IMR-90 (cell line): ENCODE measurements at regions not wholly inside any gene's neighbourhood (a gene's known extent, or its start where the extent isn't known, plus 50 kb on each side); places are given as distances from the start of the nearest gene placed in this dataset.

Experiments
- ATAC-seq: fragments of 200-7000 bp; cut with Tn5 transposase; 2 replicates; pipeline ENCODE4 v1.9.1; 2020; ENCODE audit warnings: low read depth, mild to moderate bottlenecking, moderate library complexity
- BruUV-seq: library from RNA; stranded (reverse); fragments of 400-500 nt; replicated peaks from 2 replicates; lab custom pipeline; 2021; lab: Mats Ljungman, UMichigan
- CTCF ChIA-PET: fragments of 300-600 bp; formaldehyde crosslinking; extraction: SDS; loops from one replicate; lab custom pipeline; 2021; ENCODE audit warnings: antibody characterized with exemption; lab: Yijun Ruan, JAX
- POLR2A ChIA-PET: fragments of 300-600 bp; sonication (Branson Sonifier 250); formaldehyde crosslinking; loops from one replicate; lab custom pipeline; 2022; ENCODE audit warnings: antibody characterized with exemption; ENCODE audit not compliant: unreplicated experiment; lab: Charles Lee
- DNase-seq: peaks from one replicate; pipeline ENCODE4 v3.0.0; 2013
- H2AFZ ChIP-seq: replicated peaks from 2 replicates; pipeline ENCODE3; 2013; ENCODE audit warnings: low read length, mild to moderate bottlenecking; ENCODE audit not compliant: poor library complexity
- H2AK5ac ChIP-seq: 2 replicates; pipeline ENCODE4 v1.6.1; 2013; ENCODE audit warnings: low read depth, low read length, inconsistent platforms
- H2AK9ac ChIP-seq: replicated peaks from 2 replicates; pipeline ENCODE3; 2013; ENCODE audit warnings: mild to moderate bottlenecking, low read depth, low read length, moderate library complexity; ENCODE audit not compliant: poor library complexity
- H2BK120ac ChIP-seq: 2 replicates; pipeline ENCODE4 v1.6.1; 2013; ENCODE audit warnings: low read depth, low read length, inconsistent platforms
- H2BK15ac ChIP-seq: 3 replicates; pipeline ENCODE4 v1.6.1; 2013; ENCODE audit warnings: low read depth, low read length, inconsistent platforms
- H2BK20ac ChIP-seq: 2 replicates; pipeline ENCODE4 v1.6.1; 2013; ENCODE audit warnings: low read depth, mild to moderate bottlenecking, inconsistent platforms, low read length, moderate library complexity
- H2BK5ac ChIP-seq: 2 replicates; pipeline ENCODE4 v1.6.1; 2013; ENCODE audit warnings: mild to moderate bottlenecking, low read depth, low read length, inconsistent platforms; ENCODE audit not compliant: poor library complexity, severe bottlenecking
- H3K14ac ChIP-seq: replicated peaks from 2 replicates; pipeline ENCODE4 v1.6.1; 2013; ENCODE audit warnings: low read depth, low read length, inconsistent platforms
- H3K18ac ChIP-seq: 2 replicates; pipeline ENCODE4 v1.6.1; 2013; ENCODE audit warnings: low read depth, low read length, control low read depth
- H3K23ac ChIP-seq: 2 replicates; pipeline ENCODE4 v1.6.1; 2013; ENCODE audit warnings: low read depth, low read length, inconsistent platforms
- H3K27ac ChIP-seq: 2 replicates; pipeline ENCODE4 v1.5.1; 2013; ENCODE audit warnings: mild to moderate bottlenecking, control low read depth, low read length; ENCODE audit not compliant: insufficient read depth
- H3K27me3 ChIP-seq: 2 replicates; pipeline ENCODE4 v1.6.1; 2013; ENCODE audit warnings: low read length; ENCODE audit not compliant: control insufficient read depth, insufficient read depth
- H3K36me3 ChIP-seq: 2 replicates; pipeline ENCODE4 v1.6.1; 2013; ENCODE audit warnings: low read length, mixed read lengths; ENCODE audit not compliant: control insufficient read depth, insufficient read depth
- H3K4ac ChIP-seq: 2 replicates; pipeline ENCODE4 v1.6.1; 2013; ENCODE audit warnings: low read depth, low read length, inconsistent platforms
- H3K4me1 ChIP-seq: 2 replicates; pipeline ENCODE4 v1.6.1; 2013; ENCODE audit warnings: low read length, mixed read lengths; ENCODE audit not compliant: control insufficient read depth, insufficient read depth
- H3K4me2 ChIP-seq: 2 replicates; pipeline ENCODE4 v1.6.1; 2013; ENCODE audit warnings: low read depth, mild to moderate bottlenecking, control low read depth, low read length, moderate library complexity
- H3K4me3 ChIP-seq: 2 replicates; pipeline ENCODE4 v1.5.1; 2013; ENCODE audit warnings: low read depth, mild to moderate bottlenecking, control low read depth, low read length, moderate library complexity; ENCODE audit not compliant: insufficient read depth
- H3K56ac ChIP-seq: 2 replicates; pipeline ENCODE4 v1.6.1; 2013; ENCODE audit warnings: low read length, inconsistent platforms; ENCODE audit not compliant: insufficient read depth; ENCODE audit errors: extremely low read depth
- H3K79me1 ChIP-seq, 2 experiments: 2 replicates each; pipeline ENCODE4 v1.6.1; 2013; ENCODE audit warnings: low read length in 2 of 2, inconsistent platforms in 1 of 2, low read depth in 1 of 2
- H3K9ac ChIP-seq: 2 replicates; pipeline ENCODE4 v1.6.1; 2013; ENCODE audit warnings: low read depth, low read length, control low read depth
- H3K9me1 ChIP-seq: 2 replicates; pipeline ENCODE4 v1.6.1; 2013; ENCODE audit warnings: low read length, inconsistent platforms; ENCODE audit not compliant: insufficient read depth
- H3K9me3 ChIP-seq: 2 replicates; pipeline ENCODE4 v1.6.1; 2013; ENCODE audit warnings: low read length; ENCODE audit not compliant: control insufficient read depth, insufficient read depth
- H4K20me1 ChIP-seq: 2 replicates; pipeline ENCODE4 v1.6.1; 2013; ENCODE audit warnings: low read length, inconsistent platforms; ENCODE audit not compliant: insufficient read depth
- H4K5ac ChIP-seq: 2 replicates; pipeline ENCODE4 v1.6.1; 2013; ENCODE audit warnings: mild to moderate bottlenecking, low read depth, low read length, control low read depth
- H4K8ac ChIP-seq, 2 experiments: 2 replicates each; pipeline ENCODE4 v1.6.1; 2013; ENCODE audit warnings: low read depth in 2 of 2, low read length in 2 of 2, control low read depth in 1 of 2, inconsistent platforms in 1 of 2
- H4K91ac ChIP-seq: 2 replicates; pipeline ENCODE4 v1.6.1; 2013; ENCODE audit warnings: low read depth, low read length, inconsistent platforms; ENCODE audit not compliant: insufficient read depth
- BHLHE40 ChIP-seq: fragments of 150-350 bp; IDR thresholded peaks from 2 replicates; pipeline ENCODE4 v1.6.1; 2016; ENCODE audit warnings: mild to moderate bottlenecking, low read depth, low read length
- CEBPB ChIP-seq: IDR thresholded peaks from 2 replicates; pipeline ENCODE4 v1.6.1; 2012; ENCODE audit warnings: low read depth, low read length, improper control_type of control experiment
- CHD1 ChIP-seq: IDR thresholded peaks from 2 replicates; pipeline ENCODE4 v1.6.1; 2012; ENCODE audit warnings: low read depth, low read length, improper control_type of control experiment
- FOS ChIP-seq: fragments of 150-350 bp; IDR thresholded peaks from 2 replicates; pipeline ENCODE4 v1.6.1; 2016; ENCODE audit warnings: low read depth, low read length
- MAFK ChIP-seq: IDR thresholded peaks from 2 replicates; pipeline ENCODE4 v1.6.1; 2012; ENCODE audit warnings: low read depth, low read length, improper control_type of control experiment
- MAZ ChIP-seq: IDR thresholded peaks from 2 replicates; pipeline ENCODE4 v1.6.1; 2012; ENCODE audit warnings: low read depth, mild to moderate bottlenecking, low read length, improper control_type of control experiment, moderate library complexity, borderline replicate concordance
- MXI1 ChIP-seq: IDR thresholded peaks from 2 replicates; pipeline ENCODE4 v1.6.1; 2012; ENCODE audit warnings: low read depth, mild to moderate bottlenecking, low read length, moderate library complexity, borderline replicate concordance
- NFE2L2 ChIP-seq: fragments of 150-350 bp; IDR thresholded peaks from 2 replicates; pipeline ENCODE4 v1.6.1; 2016; ENCODE audit warnings: low read depth, mild to moderate bottlenecking, low read length
- POLR2A ChIP-seq: IDR thresholded peaks from 2 replicates; pipeline ENCODE4 v1.6.1; 2012; ENCODE audit warnings: mild to moderate bottlenecking, low read depth, low read length
- RAD21 ChIP-seq: IDR thresholded peaks from 2 replicates; pipeline ENCODE4 v1.6.1; 2012; ENCODE audit warnings: low read length, improper control_type of control experiment
- RCOR1 ChIP-seq: IDR thresholded peaks from 2 replicates; pipeline ENCODE4 v1.6.1; 2012; ENCODE audit warnings: mild to moderate bottlenecking, low read length, improper control_type of control experiment; ENCODE audit not compliant: insufficient replicate concordance
- RFX5 ChIP-seq: IDR thresholded peaks from 2 replicates; pipeline ENCODE4 v1.8.0; 2012; ENCODE audit warnings: low read depth, mild to moderate bottlenecking, low read length, moderate library complexity
- SMC3 ChIP-seq: fragments of 150-350 bp; IDR thresholded peaks from 2 replicates; pipeline ENCODE4 v1.6.1; 2016; ENCODE audit warnings: low read depth, mild to moderate bottlenecking, antibody characterized with exemption, low read length, moderate library complexity
- USF2 ChIP-seq: fragments of 150-350 bp; IDR thresholded peaks from 2 replicates; pipeline ENCODE4 v1.6.1; 2017; ENCODE audit warnings: mild to moderate bottlenecking, antibody characterized with exemption, low read length, low read depth
- WGBS, 2 experiments: methylation state at CpG; one replicate each; pipeline versions ENCODE4 v1.1.5 to v1.1.7; 2013; ENCODE audit warnings: missing lambda C conversion rate in 2 of 2; ENCODE audit not compliant: insufficient read length in 1 of 2; ENCODE audit errors: extremely low coverage in 2 of 2; 5-methylcytosine and 5-hydroxymethylcytosine counted together
- dilution Hi-C: fragments of 300-500 bp; cut with HindIII; formaldehyde crosslinking; loops from one replicate; pipeline ENCODE4 v1.14.3; 2018; ENCODE audit warnings: low sequenced_read_pairs; ENCODE audit not compliant: unreplicated experiment
- in situ Hi-C: fragments of 300-500 bp; cut with MboI; formaldehyde crosslinking; loops from 3 replicates; pipeline ENCODE4 v1.14.3; 2019; ENCODE audit warnings: low sequenced_read_pairs, inconsistent platforms, mixed read lengths
- intact Hi-C: fragments of 100-400 bp; cut with micrococcal nuclease; formaldehyde crosslinking; loops from 2 replicates; pipeline ENCODE4 v1.10.0; 2022
- TF ChIP-seq, protein P1 (sequence below): conservative IDR thresholded peaks from 2 replicates; pipeline ENCODE4 v1.5.1; 2012; ENCODE audit warnings: mild to moderate bottlenecking, low read depth, low read length, improper control_type of control experiment
- TF ChIP-seq, protein P2 (sequence below): fragments of 150-350 bp; IDR thresholded peaks from 2 replicates; pipeline ENCODE4 v1.6.1; 2016; ENCODE audit warnings: low read depth, mild to moderate bottlenecking, low read length, moderate library complexity, borderline replicate concordance

- Histone ChIP-seq H4K20me1 (no peaks in the 10 kb centered on the region), H4K8ac (no peak overlapping the region), H3K4me1 (no peaks in the 10 kb centered on the region), H3K18ac (no peak overlapping the region), H3K4me2 (no peak overlapping the region), H3K27me3 (no peaks in the 10 kb centered on the region), H3K14ac (no peak overlapping the region), H2BK20ac (no peak overlapping the region), H3K4ac (no peak overlapping the region), H3K79me1 (no peaks in the 10 kb centered on the region), H2AFZ (no peak overlapping the region), H3K27ac (no peak overlapping the region), H3K9me3 (no peaks in the 10 kb centered on the region), H3K9me1 (no peaks in the 10 kb centered on the region), H2AK5ac (no peak overlapping the region), H4K5ac (no peak overlapping the region), H2BK5ac (no peak overlapping the region), H3K4me3 (no peak overlapping the region), H2AK9ac (no peak overlapping the region), H4K91ac (no peak overlapping the region), H3K9ac (no peak overlapping the region), H2BK120ac (no peak overlapping the region), H3K23ac (no peak overlapping the region), H2BK15ac (no peak overlapping the region), H3K36me3 (no peaks in the 10 kb centered on the region), H3K56ac (no peak overlapping the region)
- ChIA-PET CTCF (no interaction called here), POLR2A (no interaction called here)
- ATAC-seq (no peak), DNase-seq (no peak)
- no CpG with 5 or more reads among the region's 11 CpGs for WGBS, 2 experiments
- intact Hi-C loops (no loop called here), in situ Hi-C loops (no loop called here), dilution Hi-C loops (no loop called here)
- TF ChIP-seq NFE2L2 (no peak), RAD21 (no peak), RCOR1 (no peak), CEBPB (no peak), MAZ (no peak), RFX5 (no peak), FOS (no peak), MXI1 (no peak), BHLHE40 (no peak), USF2 (no peak), MAFK (no peak), SMC3 (no peak), CHD1 (no peak), POLR2A (no peak)
- TF ChIP-seq, protein P1, sequence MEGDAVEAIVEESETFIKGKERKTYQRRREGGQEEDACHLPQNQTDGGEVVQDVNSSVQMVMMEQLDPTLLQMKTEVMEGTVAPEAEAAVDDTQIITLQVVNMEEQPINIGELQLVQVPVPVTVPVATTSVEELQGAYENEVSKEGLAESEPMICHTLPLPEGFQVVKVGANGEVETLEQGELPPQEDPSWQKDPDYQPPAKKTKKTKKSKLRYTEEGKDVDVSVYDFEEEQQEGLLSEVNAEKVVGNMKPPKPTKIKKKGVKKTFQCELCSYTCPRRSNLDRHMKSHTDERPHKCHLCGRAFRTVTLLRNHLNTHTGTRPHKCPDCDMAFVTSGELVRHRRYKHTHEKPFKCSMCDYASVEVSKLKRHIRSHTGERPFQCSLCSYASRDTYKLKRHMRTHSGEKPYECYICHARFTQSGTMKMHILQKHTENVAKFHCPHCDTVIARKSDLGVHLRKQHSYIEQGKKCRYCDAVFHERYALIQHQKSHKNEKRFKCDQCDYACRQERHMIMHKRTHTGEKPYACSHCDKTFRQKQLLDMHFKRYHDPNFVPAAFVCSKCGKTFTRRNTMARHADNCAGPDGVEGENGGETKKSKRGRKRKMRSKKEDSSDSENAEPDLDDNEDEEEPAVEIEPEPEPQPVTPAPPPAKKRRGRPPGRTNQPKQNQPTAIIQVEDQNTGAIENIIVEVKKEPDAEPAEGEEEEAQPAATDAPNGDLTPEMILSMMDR: no peak
- TF ChIP-seq, protein P2, sequence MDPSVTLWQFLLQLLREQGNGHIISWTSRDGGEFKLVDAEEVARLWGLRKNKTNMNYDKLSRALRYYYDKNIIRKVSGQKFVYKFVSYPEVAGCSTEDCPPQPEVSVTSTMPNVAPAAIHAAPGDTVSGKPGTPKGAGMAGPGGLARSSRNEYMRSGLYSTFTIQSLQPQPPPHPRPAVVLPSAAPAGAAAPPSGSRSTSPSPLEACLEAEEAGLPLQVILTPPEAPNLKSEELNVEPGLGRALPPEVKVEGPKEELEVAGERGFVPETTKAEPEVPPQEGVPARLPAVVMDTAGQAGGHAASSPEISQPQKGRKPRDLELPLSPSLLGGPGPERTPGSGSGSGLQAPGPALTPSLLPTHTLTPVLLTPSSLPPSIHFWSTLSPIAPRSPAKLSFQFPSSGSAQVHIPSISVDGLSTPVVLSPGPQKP: no peak
- BruUV-seq: no TSS peak
Observed at GRCh38 chr1:99139876-99140275, 124.4 kb upstream of the PLPPR4 start.
